ENCODE measurements at regions not wholly inside any gene's neighbourhood (a gene's known extent, or its start where the extent isn't known, plus 50 kb on each side); places are given as distances from the start of the nearest gene placed in this dataset.

GRCh38 chr18:1034971-1035370, 130.3 kb downstream of the ADCYAP1 start:
- TF ChIP-seq ZNF8 (CRISPR knock-in tag; IDR thresholded peaks at IDR 0.05), result no peak
- ATAC-seq, result no peak

- no peak for ATAC-seq
Measured at GRCh38 chr18:1036926-1037325, 132.3 kb downstream of the ADCYAP1 start.

GRCh38 chr18:1037776-1038175, 133.1 kb downstream of the ADCYAP1 start:
- no peak for TF ChIP-seq PATZ1 (CRISPR knock-in tag; IDR thresholded peaks at IDR 0.05; ENCODE audit: borderline replicate concordance)
- TF ChIP-seq ZFP30 (CRISPR knock-in tag; IDR thresholded peaks at IDR 0.05), result no peak
- TF ChIP-seq CSRNP3 (CRISPR knock-in tag; IDR thresholded peaks at IDR 0.05), result no peak
- no peak for TF ChIP-seq ZNF565 (CRISPR knock-in tag; conservative IDR thresholded peaks at IDR 0.05; ENCODE audit: low read depth)
- TF ChIP-seq TOX (CRISPR knock-in tag; IDR thresholded peaks at IDR 0.05; ENCODE audit: borderline replicate concordance), result no peak
- TF ChIP-seq ESRRG (CRISPR knock-in tag; IDR thresholded peaks at IDR 0.05), result no peak
- no peak for TF ChIP-seq OSR1 (CRISPR knock-in tag; IDR thresholded peaks at IDR 0.05)
- no peak for TF ChIP-seq GLIS3 (CRISPR knock-in tag; IDR thresholded peaks at IDR 0.05)
- TF ChIP-seq ZNF8 (CRISPR knock-in tag; IDR thresholded peaks at IDR 0.05), result no peak
- TF ChIP-seq SNAI2 (CRISPR knock-in tag; IDR thresholded peaks at IDR 0.05), result no peak
- no peak for TF ChIP-seq PPARA (CRISPR knock-in tag; IDR thresholded peaks at IDR 0.05; ENCODE audit: borderline replicate concordance)
- TF ChIP-seq TSHZ2 (CRISPR knock-in tag; IDR thresholded peaks at IDR 0.05), result no peak
- TF ChIP-seq CREB5 (CRISPR knock-in tag; IDR thresholded peaks at IDR 0.05; ENCODE audit: low read depth), result no peak
- ATAC-seq, result no peak

More at GRCh38 chr18:1036926-1037325, 132.3 kb downstream of the ADCYAP1 start:
- TF ChIP-seq CSRNP3 (CRISPR knock-in tag; IDR thresholded peaks at IDR 0.05), result no peak
- TF ChIP-seq PPARA (CRISPR knock-in tag; IDR thresholded peaks at IDR 0.05; ENCODE audit: borderline replicate concordance), result no peak
- TF ChIP-seq CSDC2 (CRISPR knock-in tag; IDR thresholded peaks at IDR 0.05), result no peak
- no peak for TF ChIP-seq BACH2 (CRISPR knock-in tag; IDR thresholded peaks at IDR 0.05; ENCODE audit: borderline replicate concordance)
- no peak for TF ChIP-seq ZFP3 (CRISPR knock-in tag; IDR thresholded peaks at IDR 0.05)
- no peak for TF ChIP-seq TOX (CRISPR knock-in tag; IDR thresholded peaks at IDR 0.05; ENCODE audit: borderline replicate concordance)
- no peak for TF ChIP-seq PATZ1 (CRISPR knock-in tag; IDR thresholded peaks at IDR 0.05; ENCODE audit: borderline replicate concordance)
- TF ChIP-seq GLIS3 (CRISPR knock-in tag; IDR thresholded peaks at IDR 0.05), result no peak
- no peak for TF ChIP-seq ZNF70 (CRISPR knock-in tag; IDR thresholded peaks at IDR 0.05)

All from SK-N-SH treated with all-trans-retinoic acid at 6 μM for 48 hours (cell line).